ENCODE measurements at regions not wholly inside any gene's neighbourhood (a gene's known extent, or its start where the extent isn't known, plus 50 kb on each side); places are given as distances from the start of the nearest gene placed in this dataset.

DNA sequence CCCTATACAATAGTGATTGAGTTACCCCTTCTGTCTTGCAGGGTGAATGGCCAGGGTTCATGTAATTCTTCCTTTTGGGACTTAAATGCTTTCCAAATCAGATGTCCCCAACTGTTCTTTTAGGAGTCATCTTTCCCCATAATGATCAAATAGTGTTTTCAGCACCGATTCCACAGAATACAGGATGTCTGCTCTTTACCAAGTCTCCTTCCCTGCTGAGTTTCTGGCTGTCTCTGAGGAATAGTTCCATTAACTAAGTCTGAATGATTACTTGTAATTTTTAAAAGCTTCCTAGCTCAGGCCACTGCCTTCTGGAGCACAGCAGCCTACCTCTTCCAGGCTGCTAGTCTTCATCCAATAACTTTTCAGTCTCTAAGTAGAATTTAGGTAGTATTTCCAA is 630.7 kb upstream of the ZNF608 start:
- intact Hi-C loops (cut with DNase I; ENCODE audit: low total_unique reads): no loop called here
- in situ Hi-C loops (cut with MboI; ENCODE audit: low sequenced_read_pairs in 4 of 4): no loop called here
- H3K36me3 ChIP-seq: no peaks in the 10 kb centered on the region
- H3K27me3 ChIP-seq: no peaks in the 10 kb centered on the region
- DNase-seq: no peak
- no peaks in the 10 kb centered on the region for H3K9me3 ChIP-seq
- H3K4me1 ChIP-seq: no peaks in the 10 kb centered on the region
- no peak overlapping the region for H3K4me3 ChIP-seq
- no peak overlapping the region for H3K27ac ChIP-seq
- TF ChIP-seq POLR2A (IDR thresholded peaks at IDR 0.05): no peak
- TF ChIP-seq, protein P1, sequence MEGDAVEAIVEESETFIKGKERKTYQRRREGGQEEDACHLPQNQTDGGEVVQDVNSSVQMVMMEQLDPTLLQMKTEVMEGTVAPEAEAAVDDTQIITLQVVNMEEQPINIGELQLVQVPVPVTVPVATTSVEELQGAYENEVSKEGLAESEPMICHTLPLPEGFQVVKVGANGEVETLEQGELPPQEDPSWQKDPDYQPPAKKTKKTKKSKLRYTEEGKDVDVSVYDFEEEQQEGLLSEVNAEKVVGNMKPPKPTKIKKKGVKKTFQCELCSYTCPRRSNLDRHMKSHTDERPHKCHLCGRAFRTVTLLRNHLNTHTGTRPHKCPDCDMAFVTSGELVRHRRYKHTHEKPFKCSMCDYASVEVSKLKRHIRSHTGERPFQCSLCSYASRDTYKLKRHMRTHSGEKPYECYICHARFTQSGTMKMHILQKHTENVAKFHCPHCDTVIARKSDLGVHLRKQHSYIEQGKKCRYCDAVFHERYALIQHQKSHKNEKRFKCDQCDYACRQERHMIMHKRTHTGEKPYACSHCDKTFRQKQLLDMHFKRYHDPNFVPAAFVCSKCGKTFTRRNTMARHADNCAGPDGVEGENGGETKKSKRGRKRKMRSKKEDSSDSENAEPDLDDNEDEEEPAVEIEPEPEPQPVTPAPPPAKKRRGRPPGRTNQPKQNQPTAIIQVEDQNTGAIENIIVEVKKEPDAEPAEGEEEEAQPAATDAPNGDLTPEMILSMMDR (IDR thresholded peaks at IDR 0.05 in 4 of 5, conservative IDR thresholded peaks at IDR 0.05 in 1 of 5): no peak
- ATAC-seq: no peak

GRCh38 chr5:125381290-125381689 is 634.9 kb upstream of the ZNF608 start:
- in situ Hi-C loops (cut with MboI; ENCODE audit: low sequenced_read_pairs in 4 of 4): no loop called here
- H3K27ac ChIP-seq: no peak overlapping the region
- H3K4me3 ChIP-seq: no peak overlapping the region
- TF ChIP-seq, protein P1 (IDR thresholded peaks at IDR 0.05 in 4 of 5, conservative IDR thresholded peaks at IDR 0.05 in 1 of 5): no peak
- no peak for TF ChIP-seq POLR2A (IDR thresholded peaks at IDR 0.05)
- H3K9me3 ChIP-seq: no peaks in the 10 kb centered on the region
- no peaks in the 10 kb centered on the region for H3K4me1 ChIP-seq
- H3K36me3 ChIP-seq: no peaks in the 10 kb centered on the region
- intact Hi-C loops (cut with DNase I; ENCODE audit: low total_unique reads): no loop called here
- no peak for ATAC-seq
- no peak for DNase-seq
- no peaks in the 10 kb centered on the region for H3K27me3 ChIP-seq

- intact Hi-C loops (cut with DNase I; ENCODE audit: low total_unique reads): no loop called here
- DNase-seq: no peak
- ATAC-seq: no peak
- Histone ChIP-seq H3K27ac (no peak overlapping the region), H3K27me3 (no peaks in the 10 kb centered on the region), H3K36me3 (no peaks in the 10 kb centered on the region), H3K4me1 (no peaks in the 10 kb centered on the region), H3K9me3 (no peaks in the 10 kb centered on the region), H3K4me3 (no peak overlapping the region)
- in situ Hi-C loops (cut with MboI; ENCODE audit: low sequenced_read_pairs in 4 of 4): no loop called here
- TF ChIP-seq, protein P1 (IDR thresholded peaks at IDR 0.05 in 4 of 5, conservative IDR thresholded peaks at IDR 0.05 in 1 of 5): no peak
- no peak for TF ChIP-seq POLR2A (IDR thresholded peaks at IDR 0.05)
These were observed 637.6 kb upstream of the ZNF608 start for GRCh38 chr5:125384071-125384470.

GRCh38 chr5:125390326-125390725 is 643.9 kb upstream of the ZNF608 start:
- no peaks in the 10 kb centered on the region for H3K9me3 ChIP-seq
- no peak for TF ChIP-seq POLR2A (IDR thresholded peaks at IDR 0.05)
- TF ChIP-seq, protein P1 (IDR thresholded peaks at IDR 0.05 in 4 of 5, conservative IDR thresholded peaks at IDR 0.05 in 1 of 5): no peak
- ATAC-seq (no peak), DNase-seq (no peak)
- intact Hi-C loops (cut with DNase I; ENCODE audit: low total_unique reads) (no loop called here), in situ Hi-C loops (cut with MboI; ENCODE audit: low sequenced_read_pairs in 4 of 4) (no loop called here)
- H3K27ac ChIP-seq: no peak overlapping the region
- H3K4me3 ChIP-seq: no peak overlapping the region
- no peaks in the 10 kb centered on the region for H3K4me1 ChIP-seq
- no peaks in the 10 kb centered on the region for H3K36me3 ChIP-seq
- H3K27me3 ChIP-seq: no peaks in the 10 kb centered on the region

GRCh38 chr5:125393221-125393815 is 646.9 kb upstream of the ZNF608 start:
- TF ChIP-seq, protein P1 (IDR thresholded peaks at IDR 0.05 in 4 of 5, conservative IDR thresholded peaks at IDR 0.05 in 1 of 5): no peak
- TF ChIP-seq POLR2A (IDR thresholded peaks at IDR 0.05): no peak
- intact Hi-C loops (cut with DNase I; ENCODE audit: low total_unique reads) (no loop called here), in situ Hi-C loops (cut with MboI; ENCODE audit: low sequenced_read_pairs in 4 of 4) (no loop called here)
- no peak overlapping the region for H3K27ac ChIP-seq
- no peak overlapping the region for H3K4me3 ChIP-seq
- no peak for DNase-seq
- no peaks in the 10 kb centered on the region for H3K4me1 ChIP-seq
- ATAC-seq: no peak
- H3K27me3 ChIP-seq: no peaks in the 10 kb centered on the region
- no peaks in the 10 kb centered on the region for H3K36me3 ChIP-seq
- no peaks in the 10 kb centered on the region for H3K9me3 ChIP-seq

Data from gastrocnemius medialis (tissue), 4 donors.